Activated T-helper 2 cell treated with anti-CD3 and anti-CD28 coated beads, Interferon-gamma antibody, Interleukin-2, Interleukin-4, amounts not matched to agents 10 μg/mL and 5 μg/mL and 100 μg/mL, durations not matched to agents 14 hours and 24 hours and 36 hours (primary cell): ENCODE measurements at regions not wholly inside any gene's neighbourhood (a gene's known extent, or its start where the extent isn't known, plus 50 kb on each side); places are given as distances from the start of the nearest gene placed in this dataset.

Experiments
- DNase-seq: peaks from one replicate; pipeline ENCODE4 v3.0.0; 2021; ENCODE audit warnings: low spot score
- H3K27ac Mint-ChIP-seq: one replicate; pipeline ENCODE4 v1.8.0; 2021; ENCODE audit warnings: mixed read lengths
- H3K27me3 Mint-ChIP-seq: one replicate; pipeline ENCODE4 v1.8.0; 2021; ENCODE audit warnings: low read depth, mixed read lengths
- H3K36me3 Mint-ChIP-seq: one replicate; pipeline ENCODE4 v1.8.0; 2021; ENCODE audit warnings: low read depth, mixed read lengths
- H3K4me1 Mint-ChIP-seq: one replicate; pipeline ENCODE4 v1.8.0; 2021; ENCODE audit warnings: low read depth, mixed read lengths
- H3K4me3 Mint-ChIP-seq: one replicate; pipeline ENCODE4 v1.8.0; 2021; ENCODE audit warnings: low read depth, mild to moderate bottlenecking, moderate library complexity, mixed read lengths
- H3K9me3 Mint-ChIP-seq: one replicate; pipeline ENCODE4 v1.8.0; 2021; ENCODE audit warnings: mixed read lengths
- intact Hi-C: fragments of 100-400 bp; cut with micrococcal nuclease; formaldehyde crosslinking; loops from one replicate; pipeline ENCODE4 v1.15.1; 2023

- intact Hi-C loops = loop anchor here (10.0 kb wide), 2 partner anchors 319 to 401 kb away; no protein-coding TSS in a partner anchor
- H3K27me3 Mint-ChIP-seq = peaks cover 17% of the 10 kb centered on the region
Observed at GRCh38 chr10:3625959-3626751, 158.9 kb downstream of the KLF6 start.

GRCh38 chr10:3624367-3624766 lies 160.6 kb downstream of the KLF6 start:
- Mint-ChIP-seq H3K27ac (no peak overlapping the region), H3K9me3 (peaks cover 13% of the 10 kb centered on the region), H3K27me3 (peaks cover 17% of the 10 kb centered on the region), H3K36me3 (peaks cover 4% of the 10 kb centered on the region), H3K4me1 (peaks cover 28% of the 10 kb centered on the region), H3K4me3 (no peak overlapping the region)
- no peak for DNase-seq
- intact Hi-C loops = loop anchor here (10.0 kb wide), 2 partner anchors 320 to 400 kb away; no protein-coding TSS in a partner anchor

More at GRCh38 chr10:3625959-3626751, 158.9 kb downstream of the KLF6 start:
- H3K9me3 Mint-ChIP-seq = peaks cover 4% of the 10 kb centered on the region
- H3K4me3 Mint-ChIP-seq = no peak overlapping the region
- DNase-seq = no peak
- H3K36me3 Mint-ChIP-seq = no peaks in the 10 kb centered on the region
- no peak overlapping the region for H3K27ac Mint-ChIP-seq
- H3K4me1 Mint-ChIP-seq = peaks cover 22% of the 10 kb centered on the region

GRCh38 chr10:3623746-3624145 lies 161.3 kb downstream of the KLF6 start:
- H3K27me3 Mint-ChIP-seq = peaks cover 17% of the 10 kb centered on the region
- no peak for DNase-seq
- peaks cover 28% of the 10 kb centered on the region for H3K4me1 Mint-ChIP-seq
- intact Hi-C loops = loop anchor here (1.0 to 10.0 kb wide), 9 partner anchors 61 to 509 kb away; no protein-coding TSS in a partner anchor
- H3K27ac Mint-ChIP-seq = no peak overlapping the region
- H3K9me3 Mint-ChIP-seq = peaks cover 13% of the 10 kb centered on the region
- peaks cover 4% of the 10 kb centered on the region for H3K36me3 Mint-ChIP-seq
- no peak overlapping the region for H3K4me3 Mint-ChIP-seq

- peaks cover 13% of the 10 kb centered on the region for H3K9me3 Mint-ChIP-seq
Observed at GRCh38 chr10:3622845-3623621, 162.0 kb downstream of the KLF6 start.

GRCh38 chr10:3622427-3622826 lies 162.6 kb downstream of the KLF6 start:
- H3K4me3 Mint-ChIP-seq = no peak overlapping the region
- intact Hi-C loops = loop anchor here (1.0 to 10.0 kb wide), 10 partner anchors 60 to 510 kb away; no protein-coding TSS in a partner anchor
- no peak for DNase-seq
- H3K27me3 Mint-ChIP-seq = peaks cover 18% of the 10 kb centered on the region
- peak overlapping the region; percentile 75 for H3K27ac Mint-ChIP-seq
- peaks cover 13% of the 10 kb centered on the region for H3K9me3 Mint-ChIP-seq
- peaks cover 4% of the 10 kb centered on the region for H3K36me3 Mint-ChIP-seq
- H3K4me1 Mint-ChIP-seq = peaks cover 28% of the 10 kb centered on the region

More at GRCh38 chr10:3622845-3623621, 162.0 kb downstream of the KLF6 start:
- Mint-ChIP-seq H3K36me3 (peaks cover 4% of the 10 kb centered on the region), H3K27me3 (peaks cover 14% of the 10 kb centered on the region), H3K4me1 (peaks cover 28% of the 10 kb centered on the region), H3K4me3 (no peak overlapping the region), H3K27ac (peak overlapping the region; percentile 75)
- intact Hi-C loops = loop anchor here (1.0 to 10.0 kb wide), 12 partner anchors 60 to 510 kb away; no protein-coding TSS in a partner anchor
- no peak for DNase-seq

GRCh38 chr10:3620818-3621217 lies 164.2 kb downstream of the KLF6 start:
- Mint-ChIP-seq H3K36me3 (peaks cover 4% of the 10 kb centered on the region), H3K27ac (peak overlapping the region; percentile 15)

GRCh38 chr10:3619241-3619640 lies 165.8 kb downstream of the KLF6 start:
- DNase-seq = no peak
- Mint-ChIP-seq H3K27me3 (peaks cover 14% of the 10 kb centered on the region), H3K36me3 (peaks cover 4% of the 10 kb centered on the region), H3K9me3 (peaks cover 13% of the 10 kb centered on the region), H3K27ac (no peak overlapping the region), H3K4me3 (no peak overlapping the region), H3K4me1 (peaks cover 26% of the 10 kb centered on the region)
- intact Hi-C loops = no loop called here

More at GRCh38 chr10:3620818-3621217, 164.2 kb downstream of the KLF6 start:
- intact Hi-C loops = loop anchor here (10.0 kb wide), 2 partner anchors 324 to 396 kb away; no protein-coding TSS in a partner anchor
- Mint-ChIP-seq H3K9me3 (peaks cover 13% of the 10 kb centered on the region), H3K27me3 (peaks cover 18% of the 10 kb centered on the region), H3K4me3 (no peak overlapping the region), H3K4me1 (peaks cover 28% of the 10 kb centered on the region)
- DNase-seq = no peak

GRCh38 chr10:3616880-3617279 lies 168.1 kb downstream of the KLF6 start:
- peaks cover 18% of the 10 kb centered on the region for H3K27me3 Mint-ChIP-seq
- intact Hi-C loops = no loop called here
- peaks cover 11% of the 10 kb centered on the region for H3K4me1 Mint-ChIP-seq
- H3K4me3 Mint-ChIP-seq = no peak overlapping the region
- no peak for DNase-seq
- peaks cover 4% of the 10 kb centered on the region for H3K36me3 Mint-ChIP-seq
- no peak overlapping the region for H3K27ac Mint-ChIP-seq
- peaks cover 19% of the 10 kb centered on the region for H3K9me3 Mint-ChIP-seq

GRCh38 chr10:3613318-3613717 lies 171.7 kb downstream of the KLF6 start:
- H3K36me3 Mint-ChIP-seq = peaks cover 17% of the 10 kb centered on the region
- DNase-seq = no peak
- no peak overlapping the region for H3K4me3 Mint-ChIP-seq
- H3K27ac Mint-ChIP-seq = no peak overlapping the region
- peaks cover 21% of the 10 kb centered on the region for H3K27me3 Mint-ChIP-seq
- peaks cover 2% of the 10 kb centered on the region for H3K4me1 Mint-ChIP-seq
- H3K9me3 Mint-ChIP-seq = peaks cover 42% of the 10 kb centered on the region
- intact Hi-C loops = no loop called here

- intact Hi-C loops = no loop called here
- Mint-ChIP-seq H3K9me3 (peaks cover 51% of the 10 kb centered on the region), H3K4me1 (peaks cover 2% of the 10 kb centered on the region), H3K4me3 (no peak overlapping the region), H3K36me3 (peaks cover 22% of the 10 kb centered on the region), H3K27me3 (peaks cover 19% of the 10 kb centered on the region), H3K27ac (no peak overlapping the region)
- DNase-seq = no peak
Observed at GRCh38 chr10:3612183-3613001, 172.6 kb downstream of the KLF6 start.

GRCh38 chr10:3606309-3606708 lies 178.7 kb downstream of the KLF6 start:
- no peak overlapping the region for H3K4me3 Mint-ChIP-seq
- peaks cover 24% of the 10 kb centered on the region for H3K27me3 Mint-ChIP-seq
- intact Hi-C loops = loop anchor here (5.0 kb wide), 1 partner anchor 129 kb away; no protein-coding TSS in a partner anchor
- peaks cover 51% of the 10 kb centered on the region for H3K9me3 Mint-ChIP-seq
- H3K36me3 Mint-ChIP-seq = peaks cover 25% of the 10 kb centered on the region
- H3K27ac Mint-ChIP-seq = no peak overlapping the region
- H3K4me1 Mint-ChIP-seq = peaks cover 8% of the 10 kb centered on the region
- no peak for DNase-seq

GRCh38 chr10:3605882-3606281 lies 179.1 kb downstream of the KLF6 start:
- H3K4me1 Mint-ChIP-seq = peaks cover 8% of the 10 kb centered on the region
- H3K36me3 Mint-ChIP-seq = peaks cover 21% of the 10 kb centered on the region
- DNase-seq = no peak
- intact Hi-C loops = loop anchor here (5.0 kb wide), 1 partner anchor 129 kb away; no protein-coding TSS in a partner anchor
- no peak overlapping the region for H3K27ac Mint-ChIP-seq
- peaks cover 29% of the 10 kb centered on the region for H3K27me3 Mint-ChIP-seq
- H3K4me3 Mint-ChIP-seq = no peak overlapping the region
- peaks cover 47% of the 10 kb centered on the region for H3K9me3 Mint-ChIP-seq
